Esophagus squamous epithelium (tissue), 4 donors: ENCODE measurements at regions not wholly inside any gene's neighbourhood (a gene's known extent, or its start where the extent isn't known, plus 50 kb on each side); places are given as distances from the start of the nearest gene placed in this dataset.

ENCODE experiments used
- POLR2A ChIP-seq, 4 donors: fragments of 450-650 bp; IDR thresholded peaks; one replicate each; pipeline ENCODE4 v1.6.1; 2017; ENCODE audit warnings: antibody characterized with exemption in 4 of 4, mild to moderate bottlenecking in 4 of 4, moderate library complexity in 3 of 4
- TF ChIP-seq, protein P1 (sequence below), 6 experiments: fragments of 450-650 bp in 4 of 6; fragments of 200-600 bp in 2 of 6; sonication (generic) in 2 of 6; IDR thresholded peaks; one replicate each; pipeline ENCODE4 v1.5.1; 2016 to 2019; ENCODE audit warnings: antibody characterized with exemption in 6 of 6, mild to moderate bottlenecking in 4 of 6, moderate library complexity in 4 of 6

DNA sequence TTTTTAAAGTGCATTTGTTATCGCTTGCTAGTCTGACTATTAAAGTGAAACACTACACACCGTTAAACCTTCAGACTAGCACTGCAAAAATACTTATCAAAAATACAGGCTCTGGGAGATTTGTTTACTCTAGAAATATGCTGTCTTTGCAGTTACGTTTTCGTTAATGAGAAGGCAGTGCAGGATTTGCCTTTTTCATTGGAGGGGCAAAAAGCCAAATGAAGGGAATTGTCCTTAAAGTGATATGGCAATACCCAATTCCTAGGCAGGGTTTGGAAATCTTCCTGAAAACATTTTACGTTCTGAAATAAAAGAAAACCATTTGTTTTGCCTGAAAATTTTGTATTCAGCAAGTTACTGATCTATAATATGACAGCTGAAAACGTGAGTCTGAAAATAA, 1800.2 kb downstream of the MAT2B start:
- TF ChIP-seq, protein P1, sequence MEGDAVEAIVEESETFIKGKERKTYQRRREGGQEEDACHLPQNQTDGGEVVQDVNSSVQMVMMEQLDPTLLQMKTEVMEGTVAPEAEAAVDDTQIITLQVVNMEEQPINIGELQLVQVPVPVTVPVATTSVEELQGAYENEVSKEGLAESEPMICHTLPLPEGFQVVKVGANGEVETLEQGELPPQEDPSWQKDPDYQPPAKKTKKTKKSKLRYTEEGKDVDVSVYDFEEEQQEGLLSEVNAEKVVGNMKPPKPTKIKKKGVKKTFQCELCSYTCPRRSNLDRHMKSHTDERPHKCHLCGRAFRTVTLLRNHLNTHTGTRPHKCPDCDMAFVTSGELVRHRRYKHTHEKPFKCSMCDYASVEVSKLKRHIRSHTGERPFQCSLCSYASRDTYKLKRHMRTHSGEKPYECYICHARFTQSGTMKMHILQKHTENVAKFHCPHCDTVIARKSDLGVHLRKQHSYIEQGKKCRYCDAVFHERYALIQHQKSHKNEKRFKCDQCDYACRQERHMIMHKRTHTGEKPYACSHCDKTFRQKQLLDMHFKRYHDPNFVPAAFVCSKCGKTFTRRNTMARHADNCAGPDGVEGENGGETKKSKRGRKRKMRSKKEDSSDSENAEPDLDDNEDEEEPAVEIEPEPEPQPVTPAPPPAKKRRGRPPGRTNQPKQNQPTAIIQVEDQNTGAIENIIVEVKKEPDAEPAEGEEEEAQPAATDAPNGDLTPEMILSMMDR (IDR thresholded peaks at IDR 0.05), result no peak
- TF ChIP-seq POLR2A (IDR thresholded peaks at IDR 0.05), result no peak
